ENCODE measurements at regions not wholly inside any gene's neighbourhood (a gene's known extent, or its start where the extent isn't known, plus 50 kb on each side); places are given as distances from the start of the nearest gene placed in this dataset.

GRCh38 chr6:80501636-80502035, 395.2 kb downstream of the BCKDHB start:
- TF ChIP-seq TAF1 (IDR thresholded peaks at IDR 0.05; ENCODE audit: low read depth, low read length) (no peak), POLR2A (IDR thresholded peaks at IDR 0.05; ENCODE audit: low read depth, low read length) (no peak), POLR2AphosphoS5 (IDR thresholded peaks at IDR 0.05; ENCODE audit: low read depth, low read length) (no peak), PAX5 (IDR thresholded peaks at IDR 0.05; ENCODE audit: insufficient read depth, low read length, severe bottlenecking) (no peak)

Data from GM12891 (cell line).